H1 (cell line): ENCODE measurements at regions not wholly inside any gene's neighbourhood (a gene's known extent, or its start where the extent isn't known, plus 50 kb on each side); places are given as distances from the start of the nearest gene placed in this dataset.

ENCODE experiments used
- CTCF ChIA-PET: fragments of 300-600 bp; sonication (Branson Sonifier 250); formaldehyde crosslinking; loops from one replicate; lab custom pipeline; 2021; ENCODE audit not compliant: partially characterized antibody; lab: Charles Lee
- POLR2A ChIA-PET: fragments of 300-600 bp; sonication (Branson Sonifier 250); formaldehyde crosslinking; loops from one replicate; lab custom pipeline; 2021; ENCODE audit warnings: inconsistent platforms; ENCODE audit not compliant: partially characterized antibody; lab: Charles Lee
- DNase-seq, 2 experiments: peaks; one replicate each; pipeline versions ENCODE4 v3.0.0 to v3.0.0-alpha.2; 2010 to 2022; ENCODE audit warnings: low spot score in 2 of 2, low read depth in 1 of 2, mixed read lengths in 1 of 2
- FAIRE-seq: peaks from 2 replicates; lab custom pipeline; 2011; peaks lifted over from hg19 to GRCh38; lab: Jason Lieb, UNC
- H2AFZ ChIP-seq: 2 replicates; pipeline ENCODE4 v1.8.1; 2012; ENCODE audit warnings: low read length, inconsistent platforms
- H2AK5ac ChIP-seq: 2 replicates; pipeline ENCODE4 v1.6.1; 2013; ENCODE audit warnings: low read depth, low read length
- H2BK120ac ChIP-seq: replicated peaks from 2 replicates; pipeline ENCODE3; 2013; ENCODE audit warnings: low read depth, low read length, inconsistent platforms
- H2BK12ac ChIP-seq: 2 replicates; pipeline ENCODE4 v1.6.1; 2013; ENCODE audit warnings: low read depth, low read length
- H2BK15ac ChIP-seq: 2 replicates; pipeline ENCODE4 v1.6.1; 2013; ENCODE audit warnings: low read length
- H2BK20ac ChIP-seq: 2 replicates; pipeline ENCODE4 v1.6.1; 2013; ENCODE audit warnings: low read length
- H2BK5ac ChIP-seq: 2 replicates; pipeline ENCODE4 v1.6.1; 2013; ENCODE audit warnings: low read depth, low read length
- H3K14ac ChIP-seq: 2 replicates; pipeline ENCODE4 v1.6.1; 2013; ENCODE audit warnings: inconsistent platforms; ENCODE audit not compliant: insufficient read length
- H3K18ac ChIP-seq: 2 replicates; pipeline ENCODE4 v1.6.1; 2013; ENCODE audit warnings: low read length; ENCODE audit errors: extremely low read depth
- H3K23ac ChIP-seq: 2 replicates; pipeline ENCODE4 v1.6.1; 2013; ENCODE audit warnings: inconsistent platforms; ENCODE audit not compliant: insufficient read length
- H3K23me2 ChIP-seq: 2 replicates; pipeline ENCODE4 v1.6.1; 2013; ENCODE audit warnings: low read depth, low read length
- H3K27ac ChIP-seq: 2 replicates; pipeline ENCODE4 v1.6.1; 2011; ENCODE audit warnings: low read depth, low read length, inconsistent platforms
- H3K27me3 ChIP-seq, 4 experiments: replicated peaks in 1 of 4; 1 replicate in 1 of 4; 2 replicates in 3 of 4; pipeline versions ENCODE4 v1.6.1 to v1.8.1; 2011 to 2013; ENCODE audit warnings: low read length in 3 of 4, mild to moderate bottlenecking in 3 of 4, inconsistent platforms in 2 of 4, mixed read lengths in 2 of 4, moderate library complexity in 1 of 4; ENCODE audit not compliant: control insufficient read depth in 3 of 4, insufficient read depth in 3 of 4; ENCODE audit errors: extremely low read depth in 1 of 4
- H3K36me3 ChIP-seq, 4 experiments: 2 replicates each; pipeline versions ENCODE4 v1.6.1 to v1.8.1; 2011 to 2013; ENCODE audit warnings: mild to moderate bottlenecking in 4 of 4, low read length in 3 of 4, moderate library complexity in 2 of 4, control low read depth in 1 of 4, inconsistent platforms in 1 of 4; ENCODE audit not compliant: insufficient read depth in 4 of 4, control insufficient read depth in 2 of 4
- H3K4ac ChIP-seq: replicated peaks from 2 replicates; pipeline ENCODE3; 2013; ENCODE audit warnings: low read length, low read depth, mixed read lengths, inconsistent platforms; ENCODE audit not compliant: insufficient read length
- H3K4me1 ChIP-seq, 4 experiments: replicated peaks in 1 of 4; 1 replicate in 1 of 4; 2 replicates in 3 of 4; pipeline versions ENCODE4 v1.6.1 to v1.8.1; 2011 to 2013; ENCODE audit warnings: low read length in 3 of 4, inconsistent platforms in 2 of 4, mixed read lengths in 1 of 4; ENCODE audit not compliant: insufficient read depth in 4 of 4, control insufficient read depth in 3 of 4
- H3K4me2 ChIP-seq, 2 experiments: 2 replicates each; pipeline versions ENCODE4 v1.6.1 to v1.8.1; 2011 to 2013; ENCODE audit warnings: low read depth in 2 of 2, low read length in 2 of 2, control low read depth in 1 of 2, inconsistent platforms in 1 of 2, mild to moderate bottlenecking in 1 of 2; ENCODE audit not compliant: insufficient read depth in 1 of 2
- H3K4me3 ChIP-seq, 4 experiments: fragments of 200-600, 300-600 bp in 1 of 4; sonication (generic), shearing (Covaris generic), sonication (Bioruptor Twin) in 1 of 4; 2 replicates each; pipeline versions ENCODE4 v1.5.1 to v1.8.1; 2011 to 2016; ENCODE audit warnings: low read length in 4 of 4, low read depth in 3 of 4, control low read depth in 2 of 4, inconsistent platforms in 2 of 4, mild to moderate bottlenecking in 2 of 4, mixed read lengths in 1 of 4, moderate library complexity in 1 of 4; ENCODE audit not compliant: insufficient read depth in 2 of 4; ENCODE audit errors: extremely low read depth in 1 of 4
- H3K56ac ChIP-seq: replicated peaks from 2 replicates; pipeline ENCODE3; 2013; ENCODE audit warnings: low read depth, mild to moderate bottlenecking, mixed read lengths, low read length, inconsistent platforms; ENCODE audit not compliant: insufficient read length
- H3K79me1 ChIP-seq: 2 replicates; pipeline ENCODE4 v1.6.1; 2013; ENCODE audit warnings: low read depth, low read length, control low read depth
- H3K79me2 ChIP-seq, 2 experiments: 2 replicates each; pipeline versions ENCODE4 v1.6.1 to v1.8.1; 2012 to 2013; ENCODE audit warnings: low read length in 2 of 2, mild to moderate bottlenecking in 2 of 2, inconsistent platforms in 1 of 2; ENCODE audit not compliant: insufficient read depth in 2 of 2, control insufficient read depth in 1 of 2
- H3K9ac ChIP-seq, 4 experiments: replicated peaks in 1 of 4; 1 replicate in 1 of 4; 2 replicates in 3 of 4; pipeline versions ENCODE4 v1.6.1 to v1.8.1; 2011 to 2013; ENCODE audit warnings: low read depth in 3 of 4, low read length in 3 of 4, control low read depth in 2 of 4, mild to moderate bottlenecking in 2 of 4, moderate library complexity in 2 of 4, inconsistent platforms in 1 of 4; ENCODE audit errors: extremely low read depth in 1 of 4
- H3K9me3 ChIP-seq, 2 experiments: 2 replicates each; pipeline versions ENCODE4 v1.6.1 to v1.8.1; 2012 to 2013; ENCODE audit warnings: mild to moderate bottlenecking in 2 of 2, moderate library complexity in 2 of 2, control low read depth in 1 of 2, inconsistent platforms in 1 of 2, low read depth in 1 of 2, low read length in 1 of 2, mixed read lengths in 1 of 2; ENCODE audit not compliant: insufficient read depth in 2 of 2
- H4K20me1 ChIP-seq, 2 experiments: replicated peaks in 1 of 2; 2 replicates each; pipeline versions ENCODE3 to v1.8.1; 2011 to 2013; ENCODE audit warnings: inconsistent platforms in 2 of 2, low read length in 2 of 2, mild to moderate bottlenecking in 1 of 2; ENCODE audit not compliant: insufficient read depth in 2 of 2, control insufficient read depth in 1 of 2
- H4K5ac ChIP-seq: 2 replicates; pipeline ENCODE4 v1.6.1; 2013; ENCODE audit warnings: low read length, low read depth, mixed read lengths, inconsistent platforms; ENCODE audit not compliant: insufficient read length
- H4K8ac ChIP-seq: 2 replicates; pipeline ENCODE4 v1.8.0; 2013; ENCODE audit warnings: mild to moderate bottlenecking, moderate library complexity, low read length, inconsistent platforms; ENCODE audit not compliant: insufficient read depth; ENCODE audit errors: extremely low read depth
- H4K91ac ChIP-seq: replicated peaks from 2 replicates; pipeline ENCODE3; 2013; ENCODE audit warnings: low read length, mixed read lengths, inconsistent platforms; ENCODE audit not compliant: insufficient read length
- CHD1 ChIP-seq: IDR thresholded peaks from 2 replicates; pipeline ENCODE4 v1.6.1; 2012; ENCODE audit warnings: low read depth, low read length, improper control_type of control experiment
- JUN ChIP-seq: IDR thresholded peaks from 2 replicates; pipeline ENCODE4 v1.6.1; 2011; ENCODE audit warnings: low read depth, mild to moderate bottlenecking, improper control_type of control experiment, low read length
- KDM5A ChIP-seq: fragments of 200-600 bp; IDR thresholded peaks from 2 replicates; pipeline ENCODE4 v1.7.1; 2012; ENCODE audit warnings: mild to moderate bottlenecking, low read length, inconsistent platforms, mixed read lengths
- PHF8 ChIP-seq: fragments of 200-600 bp; sonication (generic); conservative IDR thresholded peaks from 2 replicates; pipeline ENCODE4 v1.7.1; 2012; ENCODE audit warnings: low read depth, mild to moderate bottlenecking, inconsistent platforms, low read length, moderate library complexity
- RNF2 ChIP-seq: fragments of 200-900, 300-1000 bp; sonication (generic); IDR thresholded peaks from 2 replicates; pipeline ENCODE4 v1.7.1; 2016; ENCODE audit warnings: borderline replicate concordance, low read depth, mild to moderate bottlenecking, antibody characterized with exemption, low read length; ENCODE audit not compliant: poor library complexity, severe bottlenecking; ENCODE audit errors: missing control alignments
- RXRA ChIP-seq: IDR thresholded peaks from 2 replicates; pipeline ENCODE4 v1.6.1; 2011; ENCODE audit warnings: low read depth, mild to moderate bottlenecking, low read length, moderate library complexity; ENCODE audit not compliant: insufficient read depth
- SIN3A ChIP-seq, 2 experiments: IDR thresholded peaks in 1 of 2; conservative IDR thresholded peaks in 1 of 2; 2 replicates each; pipeline ENCODE4 v1.6.1; 2011 to 2012; ENCODE audit warnings: low read length in 2 of 2, improper control_type of control experiment in 1 of 2, low read depth in 1 of 2, mild to moderate bottlenecking in 1 of 2
- SIRT6 ChIP-seq: IDR thresholded peaks from one replicate; pipeline ENCODE4 v1.7.1; 2012; ENCODE audit warnings: low read length, inconsistent platforms
- SP4 ChIP-seq: IDR thresholded peaks from 2 replicates; pipeline ENCODE4 v1.6.1; 2012; ENCODE audit warnings: low read length, inconsistent platforms
- SUZ12 ChIP-seq: fragments of 200-600 bp; sonication (generic); IDR thresholded peaks from 2 replicates; pipeline ENCODE4 v1.6.1; 2012; ENCODE audit warnings: mild to moderate bottlenecking, inconsistent platforms, low read length, moderate library complexity, mixed read lengths
- ZNF274 ChIP-seq: IDR thresholded peaks from 2 replicates; pipeline ENCODE4 v1.7.0; 2012; ENCODE audit warnings: low read length, borderline replicate concordance; ENCODE audit errors: extremely low read depth
- WGBS, 2 experiments: shearing (Covaris generic) in 1 of 2; methylation state at CpG; one replicate each; pipeline versions ENCODE4 v1.1.6 to v1.1.7; 2013 to 2015; ENCODE audit warnings: low lambda C conversion rate in 2 of 2, mixed read lengths in 2 of 2, inconsistent platforms in 1 of 2, low coverage in 1 of 2, missing lambda C conversion rate in 1 of 2; ENCODE audit not compliant: insufficient replicate concordance in 2 of 2, insufficient coverage in 1 of 2, insufficient read length in 1 of 2; ENCODE audit errors: extremely low coverage in 1 of 2, missing lambda C conversion rate in 1 of 2; 5-methylcytosine and 5-hydroxymethylcytosine counted together
- TF ChIP-seq, protein P1 (sequence below): IDR thresholded peaks from 2 replicates; pipeline ENCODE4 v1.6.1; 2011; ENCODE audit warnings: low read depth, mild to moderate bottlenecking, low read length; ENCODE audit not compliant: insufficient read depth

DNA sequence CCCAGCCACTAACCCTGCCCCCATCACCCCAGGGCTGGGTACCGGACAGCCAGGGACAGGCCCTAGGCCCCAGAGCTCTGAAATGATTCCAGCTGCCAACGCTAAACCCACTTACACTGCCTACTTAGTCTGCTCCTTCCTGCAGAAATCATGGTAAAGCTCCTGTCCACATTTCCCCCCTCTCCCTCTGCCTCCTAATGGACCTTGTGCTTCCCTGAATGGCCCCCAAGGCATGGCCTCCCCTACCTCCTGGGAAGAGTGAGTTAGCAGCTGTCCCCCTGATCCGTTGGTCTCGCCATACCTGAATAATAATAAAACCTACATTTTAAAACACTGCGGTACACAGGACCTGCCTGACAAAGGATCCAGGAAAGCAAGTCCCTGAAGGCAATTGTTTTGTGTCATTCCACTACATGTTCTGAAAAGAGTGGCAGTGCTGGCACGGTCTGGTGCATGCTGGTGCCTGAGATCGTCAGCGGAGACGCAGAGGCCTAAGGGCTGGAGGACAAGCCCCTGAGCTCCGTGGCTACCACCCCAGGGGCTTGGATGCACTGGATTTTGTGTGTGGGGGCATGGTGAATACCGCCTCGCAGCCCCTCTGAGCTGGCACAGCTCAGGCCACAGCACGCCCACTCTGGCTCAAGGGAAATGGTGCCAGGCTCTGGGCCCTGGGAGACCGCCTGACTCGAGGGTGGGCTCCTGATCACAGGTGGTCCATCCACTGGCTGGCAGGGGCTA is 186.3 kb downstream of the CTTN start:
- peaks cover 6% of the 10 kb centered on the region; the same call in 1 of the 2 replicates for H3K23me2 ChIP-seq
- 87% methylated on average over 15 of the region's 15 CpGs; no CpG with 5 or more reads in 1 of the 2 experiments for WGBS, 2 experiments
- TF ChIP-seq SIRT6 (no peak), JUN (no peak), SUZ12 (no peak), ZNF274 (no peak), RXRA (no peak), PHF8 (no peak), CHD1 (no peak), SIN3A (conservative IDR thresholded peaks at IDR 0.05 in 1 of 2, IDR thresholded peaks at IDR 0.05 in 1 of 2; ENCODE audit: low read depth in 1 of 2, low read length in 2 of 2) (no peak), SP4 (no peak), KDM5A (no peak), RNF2 (no peak)
- TF ChIP-seq, protein P1, sequence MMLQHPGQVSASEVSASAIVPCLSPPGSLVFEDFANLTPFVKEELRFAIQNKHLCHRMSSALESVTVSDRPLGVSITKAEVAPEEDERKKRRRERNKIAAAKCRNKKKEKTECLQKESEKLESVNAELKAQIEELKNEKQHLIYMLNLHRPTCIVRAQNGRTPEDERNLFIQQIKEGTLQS, result no peak

More for the DNA sequence above, 186.3 kb downstream of the CTTN start:
- Histone ChIP-seq H2BK5ac (no peak overlapping the region), H2AFZ (no peak overlapping the region), H3K27me3 (no peaks in the 10 kb centered on the region), H4K5ac (no peak overlapping the region), H3K79me1 (no peaks in the 10 kb centered on the region), H2BK12ac (no peak overlapping the region), H3K4me2 (no peak overlapping the region), H2BK15ac (no peak overlapping the region), H3K27ac (no peak overlapping the region), H3K9me3 (no peaks in the 10 kb centered on the region), H3K4me3 (no peak overlapping the region), H4K91ac (no peak overlapping the region), H4K8ac (no peak overlapping the region; the same call in 1 of the 2 replicates), H3K18ac (no peak overlapping the region; the same call in 1 of the 2 replicates), H3K4ac (no peak overlapping the region), H3K23ac (no peak overlapping the region), H4K20me1 (peaks cover 4 to 15% of the 10 kb centered on the region in 2 experiments), H3K79me2 (no peaks in the 10 kb centered on the region; a peak in 1 of 4 replicates), H3K4me1 (peaks cover 0 to 7% (median 4%) of the 10 kb centered on the region in 4 experiments; a peak in 3 of 7 replicates), H2BK120ac (no peak overlapping the region), H2BK20ac (no peak overlapping the region), H3K9ac (no peak overlapping the region), H3K14ac (no peak overlapping the region), H2AK5ac (no peak overlapping the region), H3K56ac (no peak overlapping the region), H3K36me3 (no peaks in the 10 kb centered on the region)
- DNase-seq, result no peak
- ChIA-PET CTCF (interaction anchor here (0.8 to 2.8 kb wide), 8 partner anchors 8 to 114 kb away, joined by 3 to 10 read pairs (median 4); no protein-coding TSS in a partner anchor), POLR2A (no interaction called here)
- no peak for FAIRE-seq
